ENCODE measurements at regions not wholly inside any gene's neighbourhood (a gene's known extent, or its start where the extent isn't known, plus 50 kb on each side); places are given as distances from the start of the nearest gene placed in this dataset.

- H3K4me1 ChIP-seq (ENCODE audit: insufficient read depth) = no peaks in the 10 kb centered on the region
- no peaks in the 10 kb centered on the region for H3K36me3 ChIP-seq
- DNase-seq = no peak
- H3K27ac ChIP-seq = no peak overlapping the region
- TF ChIP-seq EP300 (IDR thresholded peaks at IDR 0.05) (no peak), POLR2A (IDR thresholded peaks at IDR 0.05) (no peak)
- TF ChIP-seq, protein P1, sequence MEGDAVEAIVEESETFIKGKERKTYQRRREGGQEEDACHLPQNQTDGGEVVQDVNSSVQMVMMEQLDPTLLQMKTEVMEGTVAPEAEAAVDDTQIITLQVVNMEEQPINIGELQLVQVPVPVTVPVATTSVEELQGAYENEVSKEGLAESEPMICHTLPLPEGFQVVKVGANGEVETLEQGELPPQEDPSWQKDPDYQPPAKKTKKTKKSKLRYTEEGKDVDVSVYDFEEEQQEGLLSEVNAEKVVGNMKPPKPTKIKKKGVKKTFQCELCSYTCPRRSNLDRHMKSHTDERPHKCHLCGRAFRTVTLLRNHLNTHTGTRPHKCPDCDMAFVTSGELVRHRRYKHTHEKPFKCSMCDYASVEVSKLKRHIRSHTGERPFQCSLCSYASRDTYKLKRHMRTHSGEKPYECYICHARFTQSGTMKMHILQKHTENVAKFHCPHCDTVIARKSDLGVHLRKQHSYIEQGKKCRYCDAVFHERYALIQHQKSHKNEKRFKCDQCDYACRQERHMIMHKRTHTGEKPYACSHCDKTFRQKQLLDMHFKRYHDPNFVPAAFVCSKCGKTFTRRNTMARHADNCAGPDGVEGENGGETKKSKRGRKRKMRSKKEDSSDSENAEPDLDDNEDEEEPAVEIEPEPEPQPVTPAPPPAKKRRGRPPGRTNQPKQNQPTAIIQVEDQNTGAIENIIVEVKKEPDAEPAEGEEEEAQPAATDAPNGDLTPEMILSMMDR (IDR thresholded peaks at IDR 0.05) = no peak
- intact Hi-C loops (cut with DNase I) = no loop called here
- no peaks in the 10 kb centered on the region for H3K9me3 ChIP-seq
- no peak overlapping the region for H3K4me3 ChIP-seq
- 92 to 94% (median 94%) methylated on average over 53 of the region's 53 CpGs for WGBS, 3 donors
- H3K27me3 ChIP-seq = no peaks in the 10 kb centered on the region
Measured at GRCh38 chr1:215394084-215394991, 172.8 kb upstream of the KCTD3 start.

DNA sequence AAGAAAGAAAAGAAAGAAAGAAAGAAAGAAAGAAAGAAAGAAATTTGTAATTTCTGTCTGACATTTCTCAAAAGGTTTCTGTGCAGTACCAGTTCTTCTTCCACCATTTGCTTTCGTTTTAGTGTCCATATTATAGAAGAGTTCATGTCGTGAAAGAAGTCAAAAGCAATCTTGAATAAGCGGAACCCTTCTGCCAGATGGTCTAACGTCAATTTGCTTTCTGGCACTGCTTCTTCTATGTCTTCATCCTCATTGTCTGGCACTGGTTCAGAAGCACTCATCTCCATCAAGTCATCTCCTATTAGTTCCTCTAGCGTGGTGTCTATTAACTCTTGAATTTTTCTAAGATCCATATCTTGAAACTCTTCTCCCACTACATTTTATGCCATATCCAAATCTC lies 170.0 kb upstream of the KCTD3 start:
- Histone ChIP-seq H3K36me3 (no peaks in the 10 kb centered on the region), H3K27ac (no peak overlapping the region), H3K4me1 (ENCODE audit: insufficient read depth) (no peaks in the 10 kb centered on the region), H3K4me3 (no peak overlapping the region), H3K27me3 (no peaks in the 10 kb centered on the region), H3K9me3 (no peaks in the 10 kb centered on the region)
- TF ChIP-seq, protein P1 (IDR thresholded peaks at IDR 0.05) = no peak
- TF ChIP-seq POLR2A (IDR thresholded peaks at IDR 0.05) (no peak), EP300 (IDR thresholded peaks at IDR 0.05) (no peak)
- DNase-seq = no peak
- intact Hi-C loops (cut with DNase I) = no loop called here
- WGBS, 3 donors = 75 to 76% (median 76%) methylated on average over 5 of the region's 5 CpGs

GRCh38 chr1:215397843-215398242 lies 169.3 kb upstream of the KCTD3 start:
- Histone ChIP-seq H3K4me1 (ENCODE audit: insufficient read depth) (no peaks in the 10 kb centered on the region), H3K4me3 (no peak overlapping the region), H3K36me3 (no peaks in the 10 kb centered on the region), H3K27ac (no peak overlapping the region), H3K27me3 (no peaks in the 10 kb centered on the region), H3K9me3 (no peaks in the 10 kb centered on the region)
- no peak for TF ChIP-seq EP300 (IDR thresholded peaks at IDR 0.05)
- TF ChIP-seq, protein P1 (IDR thresholded peaks at IDR 0.05) = no peak
- no peak for TF ChIP-seq POLR2A (IDR thresholded peaks at IDR 0.05)
- 55 to 60% (median 59%) methylated on average over 4 of the region's 4 CpGs for WGBS, 3 donors
- no peak for DNase-seq
- intact Hi-C loops (cut with DNase I) = no loop called here

GRCh38 chr1:215399787-215400186 lies 167.3 kb upstream of the KCTD3 start:
- Histone ChIP-seq H3K27ac (no peak overlapping the region), H3K27me3 (no peaks in the 10 kb centered on the region), H3K4me3 (no peak overlapping the region), H3K36me3 (no peaks in the 10 kb centered on the region), H3K9me3 (no peaks in the 10 kb centered on the region), H3K4me1 (ENCODE audit: insufficient read depth) (no peaks in the 10 kb centered on the region)
- WGBS, 3 donors = 69 to 76% (median 69%) methylated on average over 2 of the region's 2 CpGs
- TF ChIP-seq, protein P1 (IDR thresholded peaks at IDR 0.05) = no peak
- TF ChIP-seq POLR2A (IDR thresholded peaks at IDR 0.05) = no peak
- no peak for TF ChIP-seq EP300 (IDR thresholded peaks at IDR 0.05)
- DNase-seq = no peak
- intact Hi-C loops (cut with DNase I) = no loop called here
